Left cardiac atrium (tissue), 4 donors: ENCODE measurements at regions not wholly inside any gene's neighbourhood (a gene's known extent, or its start where the extent isn't known, plus 50 kb on each side); places are given as distances from the start of the nearest gene placed in this dataset.
A peak's percentile ranks its signal among the peaks of the same experiment; 100 is the strongest.

Experiments used
- ATAC-seq, 2 donors: fragments of 200-7000 bp; cut with Tn5 transposase; one replicate each; pipeline ENCODE4 v1.9.1; 2020; ENCODE audit warnings: mild to moderate bottlenecking in 2 of 2, moderate library complexity in 2 of 2
- DNase-seq: peaks from one replicate; pipeline ENCODE4 v3.0.0-alpha.2; 2020
- intact Hi-C, 2 donors: fragments of 100-400 bp; cut with DNase I; formaldehyde crosslinking; loops; one replicate each; pipeline versions ENCODE4 v1.14.1 to v1.15.1; 2022 to 2023
- donor health status: DM: no; HTN: yes; CAD: no.
- donor health status: DM: no; HTN: yes; CAD: no; lungs with severe emphysema.
- donor health status: DM: yes; HTN: yes; CAD: no.
- donor health status: Dilated cardiomyopathy.

GRCh38 chr13:94968757-94969086, 256.4 kb upstream of the SOX21 start:
- DNase-seq (no peak), ATAC-seq (no peak)
- intact Hi-C loops: no loop called here

GRCh38 chr13:94968040-94968756, 255.9 kb upstream of the SOX21 start:
- DNase-seq: no peak
- intact Hi-C loops: no loop called here

GRCh38 chr13:94967183-94968039, 255.1 kb upstream of the SOX21 start:
- peak in 1 of 2 donors; percentile 81 for ATAC-seq
- intact Hi-C loops: no loop called here
- DNase-seq: no peak

More at GRCh38 chr13:94968040-94968756, 255.9 kb upstream of the SOX21 start:
- peak; percentile 55 to 67 for ATAC-seq

- DNase-seq (no peak), ATAC-seq (no peak)
- intact Hi-C loops: no loop called here
Measured at GRCh38 chr13:94966422-94966955, 254.1 kb upstream of the SOX21 start.

- no peak for DNase-seq
- intact Hi-C loops: no loop called here
- no peak for ATAC-seq
Measured at GRCh38 chr13:94959626-94960025, 247.3 kb upstream of the SOX21 start.

GRCh38 chr13:94956417-94957110, 244.2 kb upstream of the SOX21 start:
- DNase-seq (no peak), ATAC-seq (no peak)
- intact Hi-C loops: no loop called here

- intact Hi-C loops: no loop called here
- ATAC-seq (no peak), DNase-seq (no peak)
Measured at GRCh38 chr13:94952787-94953186, 240.4 kb upstream of the SOX21 start.

- intact Hi-C loops: no loop called here
- ATAC-seq (no peak), DNase-seq (no peak)
Measured at GRCh38 chr13:94950303-94950702, 238.0 kb upstream of the SOX21 start.

GRCh38 chr13:94947965-94948371, 235.6 kb upstream of the SOX21 start:
- DNase-seq (no peak), ATAC-seq (no peak)
- intact Hi-C loops: no loop called here

- no peak for ATAC-seq
- DNase-seq: no peak
- intact Hi-C loops: no loop called here
Measured at GRCh38 chr13:94947392-94947791, 235.0 kb upstream of the SOX21 start.

GRCh38 chr13:94946039-94946438, 233.7 kb upstream of the SOX21 start:
- intact Hi-C loops: no loop called here
- no peak for DNase-seq
- no peak for ATAC-seq

- intact Hi-C loops: no loop called here
- ATAC-seq: no peak
- DNase-seq: no peak
Measured at GRCh38 chr13:94938124-94938523, 225.8 kb upstream of the SOX21 start.

- DNase-seq: no peak
- intact Hi-C loops: no loop called here
- ATAC-seq: no peak
Measured at GRCh38 chr13:94936633-94937032, 224.3 kb upstream of the SOX21 start.

GRCh38 chr13:94933936-94934335, 221.6 kb upstream of the SOX21 start:
- no peak for ATAC-seq
- no peak for DNase-seq
- intact Hi-C loops: no loop called here

GRCh38 chr13:94933230-94933751, 220.9 kb upstream of the SOX21 start:
- intact Hi-C loops: no loop called here
- ATAC-seq (no peak), DNase-seq (no peak)

- intact Hi-C loops: no loop called here
Measured at GRCh38 chr13:94928127-94928775, 215.9 kb upstream of the SOX21 start.

GRCh38 chr13:94925263-94925662, 212.9 kb upstream of the SOX21 start:
- intact Hi-C loops: no loop called here
- DNase-seq (no peak), ATAC-seq (no peak)

More at GRCh38 chr13:94928127-94928775, 215.9 kb upstream of the SOX21 start:
- ATAC-seq (no peak), DNase-seq (no peak)

- intact Hi-C loops: no loop called here
- DNase-seq (no peak), ATAC-seq (no peak)
Measured at GRCh38 chr13:94921181-94921580, 208.8 kb upstream of the SOX21 start.

GRCh38 chr13:94920578-94920977, 208.2 kb upstream of the SOX21 start:
- ATAC-seq (no peak), DNase-seq (no peak)
- intact Hi-C loops: no loop called here
